ENCODE measurements at regions not wholly inside any gene's neighbourhood (a gene's known extent, or its start where the extent isn't known, plus 50 kb on each side); places are given as distances from the start of the nearest gene placed in this dataset.
"Not testable (repeated sequence)": the region's sequence is repeated elsewhere in the genome, so short reads cannot be mapped to it uniquely, and the experiment has no call there.

DNA sequence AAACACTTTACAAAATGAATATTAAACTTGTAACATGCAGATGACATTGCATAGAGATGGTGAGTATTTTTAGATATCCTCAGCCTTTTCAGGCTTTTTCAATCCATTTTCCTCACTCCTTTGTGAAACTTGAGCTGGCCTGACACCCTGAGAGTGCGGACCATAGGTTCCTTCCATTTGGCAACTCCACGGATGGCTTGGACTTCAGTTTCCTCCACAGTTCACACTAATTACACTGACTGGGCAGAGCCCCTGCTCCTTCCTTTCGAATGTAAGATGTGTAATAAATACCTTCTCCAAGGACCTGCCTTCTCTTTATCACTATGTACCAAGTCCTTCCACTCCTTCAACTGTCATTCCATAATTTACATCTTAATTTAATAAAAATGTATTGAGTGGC is 141.7 kb upstream of the LRIG1 start:
- ATAC-seq (no peak), DNase-seq (no peak)
- Mint-ChIP-seq H3K4me3 (no peak overlapping the region), H3K4me1 (peaks cover 5% of the 10 kb centered on the region), H3K9me3 (peaks cover 0 to 6% of the 10 kb centered on the region in 2 donors), H3K27me3 (peaks cover 6% of the 10 kb centered on the region), H3K27ac (no peak overlapping the region)

DNA sequence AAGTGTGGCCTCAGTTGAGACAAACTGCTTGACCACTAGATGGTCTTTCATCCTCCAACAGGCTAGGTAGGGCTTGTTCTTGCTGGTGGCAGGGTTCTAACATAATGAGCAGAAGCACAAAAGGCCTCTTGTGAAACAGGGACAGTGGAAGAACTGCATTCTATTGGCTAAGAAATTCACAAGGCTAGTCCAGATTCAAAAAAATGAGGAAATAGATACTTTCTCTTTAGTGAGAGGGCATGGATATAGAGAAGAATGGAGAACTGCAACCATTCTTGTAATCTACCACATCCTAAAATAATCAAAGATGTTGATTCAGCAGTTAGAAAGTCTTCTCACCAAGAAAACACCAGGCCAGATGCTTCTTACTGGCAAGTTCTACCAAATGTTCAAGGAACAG is 143.7 kb upstream of the LRIG1 start:
- DNase-seq (no peak), ATAC-seq (no peak)
- no peak overlapping the region for H3K4me3 Mint-ChIP-seq
- H3K9me3 Mint-ChIP-seq = peaks cover 0 to 6% of the 10 kb centered on the region in 2 donors
- no peak overlapping the region for H3K27ac Mint-ChIP-seq
- H3K4me1 Mint-ChIP-seq = no peaks in the 10 kb centered on the region
- peaks cover 5% of the 10 kb centered on the region for H3K27me3 Mint-ChIP-seq

DNA sequence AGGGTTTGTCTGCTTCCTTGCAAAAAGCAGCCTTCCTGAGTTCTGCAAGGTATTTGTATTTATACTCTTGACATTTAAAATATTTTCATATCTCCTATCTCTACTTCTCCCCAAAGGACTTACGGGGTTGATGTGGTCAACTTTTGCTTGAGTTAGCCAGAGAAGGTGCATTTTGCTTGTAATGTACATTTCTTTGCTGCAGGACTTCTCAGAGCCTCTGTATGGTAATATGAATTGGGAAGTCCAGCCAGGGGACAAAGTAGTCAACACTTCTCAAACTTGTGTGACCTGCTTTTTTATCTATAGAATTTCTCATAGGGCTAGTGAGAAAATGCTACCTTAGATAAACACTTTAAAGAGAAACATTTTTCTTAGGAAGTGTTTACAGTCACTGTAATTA is 148.2 kb upstream of the LRIG1 start:
- no peak for ATAC-seq

DNA sequence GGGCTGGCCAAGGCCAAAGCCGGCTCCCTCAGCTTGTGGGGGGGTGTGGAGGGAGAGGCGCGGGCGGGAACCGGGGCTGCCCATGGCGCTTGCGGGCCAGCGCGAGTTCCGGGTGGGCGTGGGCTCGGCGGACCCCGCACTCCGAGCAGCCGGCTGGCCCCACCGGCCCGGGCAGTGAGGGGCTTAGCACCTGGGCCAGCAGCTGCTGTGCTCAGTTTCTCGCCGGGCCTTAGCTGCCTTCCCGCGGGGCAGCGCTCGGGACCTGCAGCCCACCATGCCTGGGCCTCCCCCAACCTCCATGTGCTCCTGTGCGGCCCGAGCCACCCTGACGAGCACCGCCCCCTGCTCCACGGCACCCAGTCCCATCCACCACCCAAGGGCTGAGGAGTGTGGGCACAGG is 150.7 kb upstream of the LRIG1 start:
- ATAC-seq, H3K4me1 Mint-ChIP-seq, H3K4me3 Mint-ChIP-seq, H3K9me3 Mint-ChIP-seq, DNase-seq, H3K27ac Mint-ChIP-seq: not testable (repeated sequence)
- H3K27me3 Mint-ChIP-seq = peaks cover 14% of the 10 kb centered on the region

More for the DNA sequence above, 148.2 kb upstream of the LRIG1 start:
- Mint-ChIP-seq H3K9me3 (peaks cover 0 to 6% of the 10 kb centered on the region in 2 donors), H3K27me3 (peaks cover 14% of the 10 kb centered on the region), H3K4me3 (no peak overlapping the region), H3K27ac (no peak overlapping the region), H3K4me1 (no peaks in the 10 kb centered on the region)
- DNase-seq = no peak

DNA sequence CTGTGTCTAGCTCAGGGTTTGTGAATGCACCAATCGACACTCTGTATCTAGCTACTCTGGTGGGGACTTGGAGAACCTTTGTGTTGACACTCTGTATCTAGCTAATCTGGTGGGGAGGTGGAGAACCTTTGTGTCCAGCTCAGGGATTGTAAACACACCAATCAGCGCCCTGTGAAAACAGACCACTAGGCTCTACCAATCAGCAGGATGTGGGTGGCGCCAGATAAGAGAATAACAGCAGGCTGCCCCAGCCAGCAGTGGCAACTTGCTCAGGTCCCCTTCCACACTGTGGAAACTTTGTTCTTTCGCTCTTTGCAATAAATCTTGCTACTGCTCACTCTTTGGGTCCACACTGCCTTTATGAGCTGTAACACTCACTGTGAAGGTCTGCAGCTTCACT is 151.3 kb upstream of the LRIG1 start:
- H3K9me3 Mint-ChIP-seq, H3K4me3 Mint-ChIP-seq, DNase-seq, H3K27ac Mint-ChIP-seq, ATAC-seq, H3K4me1 Mint-ChIP-seq: not testable (repeated sequence)
- H3K27me3 Mint-ChIP-seq = peaks cover 14% of the 10 kb centered on the region

DNA sequence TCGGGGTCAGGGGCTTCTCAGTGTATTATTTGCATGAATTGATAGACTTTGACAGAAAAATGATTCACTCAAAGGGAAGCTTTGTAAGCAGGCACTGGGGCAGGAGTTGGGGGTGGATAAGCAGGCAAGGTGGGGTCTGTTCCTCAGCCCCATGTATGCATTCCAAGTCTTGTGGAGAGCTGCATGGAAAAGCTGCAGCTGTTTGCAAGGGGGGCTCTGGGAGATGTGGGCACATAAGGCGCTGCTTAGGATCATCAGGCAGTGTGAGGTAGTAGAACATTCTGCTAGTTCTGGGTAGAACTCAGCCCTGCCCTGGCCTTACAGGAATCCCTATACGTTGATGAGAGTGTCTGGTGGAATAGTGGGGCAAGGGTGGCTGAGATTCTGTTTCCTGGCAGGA is 154.2 kb upstream of the LRIG1 start:
- Mint-ChIP-seq H3K27ac (no peak overlapping the region), H3K4me3 (no peak overlapping the region), H3K27me3 (peaks cover 14% of the 10 kb centered on the region), H3K4me1 (no peaks in the 10 kb centered on the region), H3K9me3 (no peaks in the 10 kb centered on the region)
- ATAC-seq (no peak), DNase-seq (no peak)

DNA sequence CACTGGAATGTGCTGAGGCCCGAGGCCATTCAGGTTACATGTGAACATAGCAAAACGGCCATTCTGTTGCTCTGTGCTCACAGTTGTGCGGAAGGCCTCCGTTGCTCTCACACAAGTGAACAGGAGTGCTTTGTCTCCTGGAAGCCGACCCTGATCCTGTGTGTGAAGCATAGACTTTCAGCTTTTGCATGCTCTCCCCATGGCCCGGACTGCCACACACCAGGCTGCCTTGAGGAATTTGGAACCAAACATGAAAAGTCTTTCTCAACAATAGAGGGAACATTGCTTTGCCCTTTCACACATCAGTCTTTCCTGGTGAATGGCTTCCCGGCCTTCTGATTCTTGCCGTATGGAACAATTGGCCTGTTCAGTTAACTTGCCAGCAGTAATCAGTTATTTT is 154.8 kb upstream of the LRIG1 start:
- Mint-ChIP-seq H3K9me3 (no peaks in the 10 kb centered on the region), H3K4me3 (no peak overlapping the region), H3K4me1 (no peaks in the 10 kb centered on the region), H3K27ac (peak overlapping the region in 1 of 2 donors; percentile 83), H3K27me3 (peaks cover 14% of the 10 kb centered on the region)
- ATAC-seq (no peak), DNase-seq (no peak)

DNA sequence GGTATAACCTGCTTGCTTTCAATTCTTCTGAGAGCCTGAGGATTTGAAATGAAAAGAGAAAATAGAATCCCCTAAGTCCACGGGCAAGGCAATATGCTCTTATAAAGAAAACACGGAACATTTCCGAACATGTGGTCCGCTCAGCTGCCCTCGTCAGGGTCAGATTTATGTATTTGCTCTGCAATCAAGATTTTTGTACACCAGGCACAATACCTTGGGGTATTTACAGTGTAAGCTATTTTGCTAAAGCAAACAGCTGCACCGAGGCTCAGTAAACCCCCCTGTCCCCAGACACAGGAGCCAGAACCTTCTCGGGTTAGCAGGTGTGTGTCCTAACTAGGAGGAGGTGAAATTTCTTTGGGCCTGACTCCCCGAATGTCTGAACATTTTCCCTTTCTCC is 155.8 kb upstream of the LRIG1 start:
- H3K4me3 Mint-ChIP-seq = no peak overlapping the region
- no peaks in the 10 kb centered on the region for H3K9me3 Mint-ChIP-seq
- ATAC-seq (no peak), DNase-seq (no peak)
- peaks cover 14% of the 10 kb centered on the region for H3K27me3 Mint-ChIP-seq
- H3K27ac Mint-ChIP-seq = no peak overlapping the region
- H3K4me1 Mint-ChIP-seq = no peaks in the 10 kb centered on the region

DNA sequence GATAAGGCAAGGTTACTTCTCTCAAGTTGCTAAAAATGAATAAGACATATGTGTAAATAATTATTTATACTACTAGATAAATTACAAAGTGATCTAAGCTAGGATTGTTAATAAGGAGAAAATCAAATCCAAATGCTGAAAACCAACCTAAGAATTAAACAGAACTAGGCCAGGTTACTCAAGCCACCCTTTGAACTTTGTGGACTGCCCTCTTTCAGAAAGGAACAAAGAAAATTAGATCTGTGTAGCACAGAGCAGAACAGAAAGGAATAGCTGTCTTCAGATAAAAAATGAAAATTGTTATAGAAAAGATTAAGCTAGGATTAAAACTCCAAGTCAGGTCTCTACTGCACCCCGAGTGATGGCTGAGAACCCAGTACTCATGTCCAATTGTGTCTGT is 158.2 kb upstream of the LRIG1 start:
- H3K4me3 Mint-ChIP-seq = no peak overlapping the region
- H3K27ac Mint-ChIP-seq = no peak overlapping the region
- no peaks in the 10 kb centered on the region for H3K4me1 Mint-ChIP-seq
- DNase-seq (no peak), ATAC-seq (no peak)
- H3K27me3 Mint-ChIP-seq = peaks cover 5% of the 10 kb centered on the region
- H3K9me3 Mint-ChIP-seq = no peaks in the 10 kb centered on the region

DNA sequence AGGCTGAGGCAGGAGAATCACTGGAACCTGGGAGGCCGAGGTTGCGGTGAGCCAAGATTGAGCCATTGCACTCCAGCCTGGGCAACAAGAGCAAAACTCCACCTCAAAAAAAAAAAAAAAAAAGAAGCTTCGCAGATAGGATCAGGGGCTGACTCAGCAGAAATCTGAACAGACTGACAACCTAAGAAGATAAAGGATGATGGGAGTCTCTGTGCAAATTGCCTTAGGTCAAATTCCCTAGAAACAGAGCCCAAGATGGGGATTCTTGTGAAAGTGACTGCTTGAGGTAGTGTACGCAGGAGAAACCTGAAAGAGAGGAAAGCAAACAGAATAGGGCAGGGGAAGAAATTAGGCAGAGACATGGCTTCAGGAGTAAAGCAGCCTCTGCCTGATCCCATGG is 160.8 kb upstream of the LRIG1 start:
- DNase-seq (no peak), ATAC-seq (no peak)
- peaks cover 14% of the 10 kb centered on the region for H3K27me3 Mint-ChIP-seq
- H3K4me3 Mint-ChIP-seq = no peak overlapping the region
- H3K9me3 Mint-ChIP-seq = peaks cover 0 to 5% of the 10 kb centered on the region in 2 donors
- no peaks in the 10 kb centered on the region for H3K4me1 Mint-ChIP-seq
- H3K27ac Mint-ChIP-seq = no peak overlapping the region

DNA sequence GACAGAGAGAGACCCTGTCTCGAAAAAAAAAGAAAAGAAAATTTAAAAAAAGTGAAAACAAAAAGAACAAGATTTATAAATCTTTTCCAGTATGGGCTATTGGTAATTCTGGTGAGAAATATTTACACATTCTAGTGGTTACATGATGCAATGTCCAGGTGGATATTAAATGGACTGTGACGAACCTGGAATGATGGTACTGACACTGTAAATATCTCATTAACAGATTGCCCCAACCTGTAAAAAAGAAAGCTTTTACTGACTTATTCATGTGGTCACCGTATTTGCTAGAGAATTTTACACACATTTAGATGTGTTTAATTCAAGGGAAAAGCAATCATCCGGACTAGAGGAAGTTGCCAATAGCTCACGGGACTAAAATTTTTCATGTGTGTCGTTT is 162.1 kb upstream of the LRIG1 start:
- Mint-ChIP-seq H3K27ac (no peak overlapping the region), H3K4me1 (no peaks in the 10 kb centered on the region), H3K4me3 (no peak overlapping the region), H3K9me3 (peaks cover 0 to 5% of the 10 kb centered on the region in 2 donors), H3K27me3 (peaks cover 14% of the 10 kb centered on the region)
- DNase-seq = no peak
- ATAC-seq = no peak

DNA sequence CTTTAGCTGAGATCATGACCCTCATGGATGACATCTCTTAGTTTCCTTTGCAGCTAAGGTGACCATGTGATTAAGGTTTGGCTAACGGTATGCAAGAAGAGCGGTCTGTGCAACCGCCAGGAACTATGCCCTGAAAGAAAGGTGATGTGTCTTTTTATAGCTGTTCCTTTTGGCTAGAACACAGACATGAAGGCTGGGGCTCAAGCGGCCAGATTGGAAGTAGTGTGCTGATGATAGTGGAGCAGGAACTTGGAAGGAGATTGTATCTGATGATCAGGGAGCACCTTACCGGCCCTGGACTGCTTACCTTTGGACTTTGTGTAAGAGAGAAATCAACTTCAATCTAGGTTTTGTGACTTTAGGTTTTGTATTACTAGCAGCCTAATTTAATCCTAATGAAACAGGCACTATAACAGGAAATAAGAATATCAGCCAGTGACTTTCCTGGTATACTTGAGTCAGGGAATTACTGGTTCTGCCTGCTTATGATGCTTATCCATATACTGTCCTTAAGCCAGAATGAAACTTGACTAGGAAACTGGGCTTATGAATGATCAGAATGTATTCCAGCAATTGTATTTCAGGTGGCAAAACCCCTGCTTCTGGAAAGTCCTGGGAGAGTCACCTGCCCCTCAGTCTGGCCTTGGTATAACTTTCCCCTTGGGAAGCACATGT is 164.3 kb upstream of the LRIG1 start:
- no peak overlapping the region for H3K27ac Mint-ChIP-seq
- H3K9me3 Mint-ChIP-seq = peaks cover 0 to 5% of the 10 kb centered on the region in 2 donors
- no peak overlapping the region for H3K4me3 Mint-ChIP-seq
- ATAC-seq = no peak
- no peaks in the 10 kb centered on the region for H3K4me1 Mint-ChIP-seq
- H3K27me3 Mint-ChIP-seq = peaks cover 14% of the 10 kb centered on the region
- DNase-seq = no peak

DNA sequence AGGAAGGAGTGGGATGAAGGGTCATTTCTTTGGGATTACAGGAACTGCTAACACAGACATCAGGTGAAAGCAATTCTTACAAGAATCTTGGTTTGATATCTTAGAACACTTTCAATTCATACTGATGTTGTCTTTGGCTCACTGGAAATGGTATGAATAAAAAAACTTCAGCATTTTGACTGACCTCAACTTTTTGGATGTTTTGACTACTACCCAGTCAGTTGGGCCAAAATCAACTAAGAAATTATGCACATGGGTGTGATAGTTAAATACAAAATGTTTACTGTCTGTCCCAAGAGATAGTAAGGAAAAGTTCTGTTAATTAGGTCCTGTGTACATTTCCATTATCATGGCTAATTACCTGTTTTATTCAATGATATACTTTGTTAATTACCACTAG is 165.5 kb upstream of the LRIG1 start:
- DNase-seq (no peak), ATAC-seq (no peak)
- no peak overlapping the region for H3K4me3 Mint-ChIP-seq
- no peaks in the 10 kb centered on the region for H3K4me1 Mint-ChIP-seq
- H3K9me3 Mint-ChIP-seq = peaks cover 0 to 5% of the 10 kb centered on the region in 2 donors
- peaks cover 14% of the 10 kb centered on the region for H3K27me3 Mint-ChIP-seq
- H3K27ac Mint-ChIP-seq = no peak overlapping the region

DNA sequence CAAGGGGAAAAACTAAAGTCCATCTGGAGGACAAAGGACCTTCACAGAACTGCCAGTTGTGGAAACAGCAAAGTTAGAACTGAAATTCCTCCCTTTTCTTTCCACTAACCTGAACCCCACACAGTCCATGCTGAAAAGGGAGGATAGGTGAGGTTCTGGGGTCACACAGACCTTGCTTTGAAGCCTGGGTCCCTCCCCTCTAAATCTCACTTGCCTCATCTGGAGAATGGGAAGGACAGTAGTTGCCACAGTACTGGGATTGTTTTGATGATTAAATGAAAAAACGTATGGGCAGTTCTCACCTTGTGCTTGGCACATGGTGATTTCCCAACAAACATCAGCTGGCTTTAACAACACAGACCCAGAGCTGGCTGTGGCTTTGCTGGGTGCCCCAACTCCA is 166.4 kb upstream of the LRIG1 start:
- Mint-ChIP-seq H3K4me1 (no peaks in the 10 kb centered on the region), H3K27me3 (peaks cover 9% of the 10 kb centered on the region), H3K4me3 (no peak overlapping the region), H3K9me3 (peaks cover 0 to 5% of the 10 kb centered on the region in 2 donors), H3K27ac (no peak overlapping the region)
- ATAC-seq = no peak
- no peak for DNase-seq

DNA sequence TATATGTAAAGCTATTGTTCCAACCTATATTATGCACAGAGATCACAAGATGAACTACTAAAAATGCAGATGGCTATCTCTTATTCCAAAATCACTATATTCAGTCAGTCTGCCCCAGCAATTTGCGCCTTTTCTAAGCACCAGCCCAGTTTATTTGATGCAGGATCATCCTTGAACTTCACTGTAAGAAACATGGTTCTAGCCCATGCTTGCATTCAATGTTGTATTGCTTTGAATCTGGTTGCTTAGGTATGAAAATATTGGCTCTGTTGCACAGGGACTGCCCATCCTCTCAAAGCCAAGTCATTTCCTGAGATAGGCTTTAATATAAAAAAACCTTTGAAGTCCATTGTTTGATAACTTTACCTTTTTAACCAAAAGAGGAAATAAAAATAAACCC is 170.5 kb upstream of the LRIG1 start:
- Mint-ChIP-seq H3K27me3 (peaks cover 8% of the 10 kb centered on the region), H3K4me3 (no peak overlapping the region), H3K27ac (no peak overlapping the region), H3K4me1 (no peaks in the 10 kb centered on the region), H3K9me3 (no peaks in the 10 kb centered on the region)
- ATAC-seq (no peak), DNase-seq (no peak)

DNA sequence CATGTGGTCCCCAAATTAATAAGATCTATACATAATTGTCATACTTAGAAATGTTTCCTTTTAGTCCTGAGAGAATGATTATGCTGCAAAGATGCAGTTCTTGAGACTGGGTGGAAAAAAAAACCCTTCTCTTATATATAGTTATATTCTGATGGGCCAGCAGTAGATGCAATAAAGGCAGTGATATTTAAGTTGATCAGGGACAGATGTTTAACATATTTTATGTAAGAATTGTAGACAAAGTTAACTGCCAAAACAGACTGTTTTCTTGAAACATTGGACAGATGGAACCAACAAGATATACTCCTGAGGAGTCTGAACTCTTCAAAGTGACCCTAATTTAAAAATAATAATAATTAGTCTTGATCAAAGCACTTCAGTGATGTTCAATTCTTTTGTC is 172.0 kb upstream of the LRIG1 start:
- DNase-seq = no peak
- H3K27ac Mint-ChIP-seq = no peak overlapping the region
- H3K9me3 Mint-ChIP-seq = no peaks in the 10 kb centered on the region
- peaks cover 8% of the 10 kb centered on the region for H3K27me3 Mint-ChIP-seq
- no peak for ATAC-seq
- no peaks in the 10 kb centered on the region for H3K4me1 Mint-ChIP-seq
- H3K4me3 Mint-ChIP-seq = no peak overlapping the region

DNA sequence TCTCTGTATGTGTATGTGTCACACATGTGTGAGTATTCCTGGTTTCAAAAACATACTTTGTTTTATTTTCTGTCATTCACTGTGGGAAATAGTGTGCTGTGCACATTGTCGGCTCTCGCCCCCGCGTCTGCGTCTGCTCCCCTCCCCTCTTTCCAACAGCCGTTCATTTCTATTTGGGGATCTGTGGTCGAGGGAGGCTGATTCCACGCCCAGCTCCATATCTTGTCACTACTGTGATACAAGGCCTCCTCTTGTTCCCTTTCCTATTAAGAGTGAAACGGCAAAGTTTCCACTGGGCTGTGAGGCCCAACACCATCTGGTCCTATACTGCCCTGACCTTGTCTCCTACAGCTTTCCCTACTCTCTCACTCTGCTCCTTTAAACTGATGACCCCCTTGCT is 172.5 kb upstream of the LRIG1 start:
- DNase-seq (no peak), ATAC-seq (no peak)
- H3K27me3 Mint-ChIP-seq = peaks cover 8% of the 10 kb centered on the region
- no peaks in the 10 kb centered on the region for H3K9me3 Mint-ChIP-seq
- no peaks in the 10 kb centered on the region for H3K4me1 Mint-ChIP-seq
- H3K4me3 Mint-ChIP-seq = no peak overlapping the region
- no peak overlapping the region for H3K27ac Mint-ChIP-seq

All from stimulated activated naive CD8-positive, alpha-beta T cell treated with anti-CD3 and anti-CD28 coated beads, Interleukin-15, amount 100 ng/mL, for 72 hours (primary cell).